HCT116 (cell line): ENCODE measurements at regions not wholly inside any gene's neighbourhood (a gene's known extent, or its start where the extent isn't known, plus 50 kb on each side); places are given as distances from the start of the nearest gene placed in this dataset.

Source experiments
- ATAC-seq: fragments of 200-7000 bp; cut with Tn5 transposase; 2 replicates; pipeline ENCODE4 v1.9.1; 2020; ENCODE audit warnings: mild to moderate bottlenecking, moderate library complexity
- BruUV-seq: library from RNA; stranded (reverse); fragments of 400-500 nt; replicated peaks from 2 replicates; lab custom pipeline; 2021; lab: Mats Ljungman, UMichigan
- CTCF ChIA-PET: fragments of 300-600 bp; sonication (Branson Sonifier 250); formaldehyde crosslinking; loops from one replicate; lab custom pipeline; 2021; ENCODE audit warnings: antibody characterized with exemption; lab: Charles Lee
- POLR2A ChIA-PET: fragments of 300-600, 350-600 bp; sonication (Branson Sonifier 250); formaldehyde crosslinking; loops from one replicate; lab custom pipeline; 2021; ENCODE audit warnings: antibody characterized with exemption; lab: Charles Lee
- RAD21 ChIA-PET, 2 experiments: fragments of 300-600 bp; sonication (Branson Sonifier 250); formaldehyde crosslinking; loops; one replicate each; lab custom pipeline; 2023; ENCODE audit warnings: low total read pairs in 2 of 2; ENCODE audit not compliant: uncharacterized antibody in 2 of 2, unreplicated experiment in 2 of 2, low non-redundant PET in 1 of 2; lab: Charles Lee
- DNase-seq: peaks from one replicate; pipeline ENCODE4 v3.0.0-alpha.2; 2010; ENCODE audit warnings: low read depth, low spot score
- H2AFZ ChIP-seq: fragments of 200-600 bp; shearing (Covaris generic), sonication (generic); 2 replicates; pipeline ENCODE4 v1.6.1; 2017; ENCODE audit warnings: low read depth, mixed run types, mixed read lengths, antibody characterized with exemption, low read length; ENCODE audit not compliant: poor library complexity, severe bottlenecking
- H3K27ac ChIP-seq: 2 replicates; pipeline ENCODE4 v1.5.1; 2012; ENCODE audit warnings: low read depth, low read length
- H3K27me3 ChIP-seq: fragments of 200-600 bp; sonication (generic); 2 replicates; pipeline ENCODE4 v1.6.1; 2016; ENCODE audit warnings: mixed run types, low read length, mixed read lengths; ENCODE audit not compliant: insufficient read depth
- H3K36me3 ChIP-seq, 2 experiments: fragments of 200-500 bp in 1 of 2; fragments of 200-600 bp in 1 of 2; sonication (Bioruptor generic) in 1 of 2; sonication (generic) in 1 of 2; 2 replicates each; pipeline versions ENCODE4 v1.5.1 to v1.6.1; 2014 to 2016; ENCODE audit warnings: low read length in 2 of 2, inconsistent platforms in 1 of 2, mixed read lengths in 1 of 2, mixed run types in 1 of 2; ENCODE audit not compliant: insufficient read depth in 2 of 2, control insufficient read depth in 1 of 2
- H3K4me1 ChIP-seq, 2 experiments: fragments of 200-600 bp in 1 of 2; sonication (generic) in 1 of 2; 2 replicates each; pipeline versions ENCODE4 v1.5.1 to v1.6.1; 2012 to 2017; ENCODE audit warnings: low read length in 2 of 2, inconsistent platforms in 1 of 2, mild to moderate bottlenecking in 1 of 2, mixed read lengths in 1 of 2, mixed run types in 1 of 2, moderate library complexity in 1 of 2; ENCODE audit not compliant: insufficient read depth in 2 of 2, control insufficient read depth in 1 of 2
- H3K4me2 ChIP-seq: fragments of 200-600 bp; sonication (generic); 2 replicates; pipeline ENCODE4 v1.6.1; 2017; ENCODE audit warnings: mixed run types, low read length, mixed read lengths
- H3K4me3 ChIP-seq, 2 experiments: fragments of 200-600 bp in 1 of 2; sonication (generic) in 1 of 2; replicated peaks in 1 of 2; 2 replicates each; pipeline ENCODE4 v1.5.1; 2011 to 2016; ENCODE audit warnings: low read length in 2 of 2, control low read depth in 1 of 2, low read depth in 1 of 2, mild to moderate bottlenecking in 1 of 2, mixed read lengths in 1 of 2, mixed run types in 1 of 2
- H3K79me2 ChIP-seq: fragments of 200-600 bp; sonication (generic); 2 replicates; pipeline ENCODE4 v1.6.1; 2017; ENCODE audit warnings: mild to moderate bottlenecking, mixed run types, low read length, moderate library complexity, mixed read lengths; ENCODE audit not compliant: insufficient read depth
- H3K9ac ChIP-seq: fragments of 200-600 bp; sonication (generic); 2 replicates; pipeline ENCODE4 v1.6.1; 2016; ENCODE audit warnings: low read length, mixed read lengths
- H3K9me2 ChIP-seq: fragments of 200-600 bp; sonication (generic), shearing (Covaris generic); 2 replicates; pipeline ENCODE4 v1.6.1; 2017; ENCODE audit warnings: mixed run types, mild to moderate bottlenecking, moderate library complexity; ENCODE audit not compliant: insufficient read depth
- H3K9me3 ChIP-seq, 2 experiments: fragments of 200-500 bp in 1 of 2; fragments of 200-600 bp in 1 of 2; sonication (Bioruptor generic) in 1 of 2; sonication (generic) in 1 of 2; 2 replicates each; pipeline ENCODE4 v1.6.1; 2014 to 2017; ENCODE audit warnings: low read length in 2 of 2, mixed read lengths in 2 of 2, inconsistent platforms in 1 of 2, low read depth in 1 of 2, mild to moderate bottlenecking in 1 of 2, mixed run types in 1 of 2, moderate library complexity in 1 of 2; ENCODE audit not compliant: control insufficient read depth in 1 of 2, insufficient read depth in 1 of 2
- H4K20me1 ChIP-seq: fragments of 200-600 bp; sonication (generic), shearing (Covaris generic); 2 replicates; pipeline ENCODE4 v1.6.1; 2017; ENCODE audit warnings: mixed run types, mild to moderate bottlenecking, moderate library complexity; ENCODE audit not compliant: insufficient read depth
- CEBPB ChIP-seq: IDR thresholded peaks from 2 replicates; pipeline ENCODE4 v1.6.1; 2012; ENCODE audit warnings: low read depth
- CTCF ChIP-seq, 3 experiments: fragments of 200-600 bp in 1 of 3; sonication (generic) in 1 of 3; IDR thresholded peaks in 2 of 3; conservative IDR thresholded peaks in 1 of 3; 2 replicates each; pipeline ENCODE4 v1.5.1; 2012 to 2017; ENCODE audit warnings: low read depth in 2 of 3, low read length in 2 of 3, antibody characterized with exemption in 1 of 3, borderline replicate concordance in 1 of 3, control low read depth in 1 of 3, mild to moderate bottlenecking in 1 of 3, mixed read lengths in 1 of 3, mixed run types in 1 of 3, moderate library complexity in 1 of 3; ENCODE audit not compliant: insufficient read depth in 1 of 3
- EGR1 ChIP-seq: IDR thresholded peaks from 2 replicates; pipeline ENCODE4 v1.6.1; 2012; ENCODE audit warnings: low read depth
- ELF1 ChIP-seq: IDR thresholded peaks from 2 replicates; pipeline ENCODE4 v1.6.1; 2012; ENCODE audit warnings: low read depth, borderline replicate concordance
- EZH2 ChIP-seq: fragments of 200-600 bp; sonication (generic); IDR thresholded peaks from 2 replicates; pipeline ENCODE4 v1.6.1; 2017; ENCODE audit warnings: antibody characterized with exemption, mixed run types
- FOSL1 ChIP-seq: IDR thresholded peaks from 2 replicates; pipeline ENCODE4 v1.6.1; 2012; ENCODE audit warnings: low read depth
- JUND ChIP-seq: IDR thresholded peaks from 2 replicates; pipeline ENCODE4 v1.6.1; 2012
- POLR2A ChIP-seq: IDR thresholded peaks from 2 replicates; pipeline ENCODE4 v1.7.0; 2011; ENCODE audit warnings: borderline replicate concordance; ENCODE audit not compliant: insufficient read depth, insufficient read length; ENCODE audit errors: extremely low read depth
- POLR2AphosphoS5 ChIP-seq: IDR thresholded peaks from 2 replicates; pipeline ENCODE4 v1.6.1; 2011; ENCODE audit warnings: mild to moderate bottlenecking, low read depth, low read length, moderate library complexity
- RAD21 ChIP-seq: IDR thresholded peaks from 2 replicates; pipeline ENCODE4 v1.6.1; 2012; ENCODE audit warnings: low read depth, mild to moderate bottlenecking
- SP1 ChIP-seq: IDR thresholded peaks from 2 replicates; pipeline ENCODE4 v1.6.1; 2012; ENCODE audit warnings: low read depth
- SRF ChIP-seq: IDR thresholded peaks from 2 replicates; pipeline ENCODE4 v1.6.1; 2012; ENCODE audit warnings: low read depth
- TCF7L2 ChIP-seq: IDR thresholded peaks from 2 replicates; pipeline ENCODE4 v1.7.0; 2011; ENCODE audit warnings: borderline replicate concordance, inconsistent platforms; ENCODE audit not compliant: insufficient read depth, insufficient read length; ENCODE audit errors: extremely low read depth
- YY1 ChIP-seq: IDR thresholded peaks from 2 replicates; pipeline ENCODE4 v1.6.1; 2011; ENCODE audit warnings: low read length, low read depth, moderate library complexity, mild to moderate bottlenecking; ENCODE audit not compliant: insufficient replicate concordance; ENCODE audit errors: extremely low read depth
- ZBTB33 ChIP-seq: IDR thresholded peaks from 2 replicates; pipeline ENCODE4 v1.6.1; 2011; ENCODE audit warnings: mild to moderate bottlenecking, low read length, moderate library complexity; ENCODE audit not compliant: insufficient replicate concordance; ENCODE audit errors: extremely low read depth
- ZFX ChIP-seq: fragments of 450-650 bp; IDR thresholded peaks from 2 replicates; pipeline ENCODE4 v1.6.1; 2017
- ZNF274 ChIP-seq: fragments of 200-500 bp; sonication (Bioruptor generic); IDR thresholded peaks from 2 replicates; pipeline ENCODE4 v1.6.1; 2014; ENCODE audit warnings: mild to moderate bottlenecking, low read depth, low read length, inconsistent platforms
- intact Hi-C: fragments of 100-400 bp; cut with micrococcal nuclease; formaldehyde crosslinking; loops from 2 replicates; pipeline ENCODE4 v1.10.0; 2022
- TF ChIP-seq, protein P1 (sequence below): IDR thresholded peaks from 2 replicates; pipeline ENCODE4 v1.6.1; 2012; ENCODE audit warnings: low read depth
- TF ChIP-seq, protein P2 (sequence below): IDR thresholded peaks from 2 replicates; pipeline ENCODE4 v1.6.1; 2012

GRCh38 chr10:81820418-81820817, 54.6 kb upstream of the NRG3 start:
- CTCF ChIA-PET = no interaction called here

More at GRCh38 chr10:81820418-81820817, 54.6 kb upstream of the NRG3 start:
- no peak overlapping the region for H2AFZ ChIP-seq
- no peak for DNase-seq
- no peaks in the 10 kb centered on the region for H3K9me2 ChIP-seq
- TF ChIP-seq ZNF274 (no peak), POLR2A (no peak), CTCF (IDR thresholded peaks at IDR 0.05 in 2 of 3, conservative IDR thresholded peaks at IDR 0.05 in 1 of 3; ENCODE audit: borderline replicate concordance in 1 of 3, insufficient read depth in 1 of 3, low read depth in 2 of 3, low read length in 2 of 3) (no peak), EGR1 (no peak), SRF (no peak), SP1 (no peak), FOSL1 (no peak), POLR2AphosphoS5 (no peak), EZH2 (no peak), JUND (no peak), TCF7L2 (no peak), YY1 (no peak), ELF1 (no peak), ZBTB33 (no peak), CEBPB (no peak), RAD21 (no peak), ZFX (no peak)
- TF ChIP-seq, protein P1, sequence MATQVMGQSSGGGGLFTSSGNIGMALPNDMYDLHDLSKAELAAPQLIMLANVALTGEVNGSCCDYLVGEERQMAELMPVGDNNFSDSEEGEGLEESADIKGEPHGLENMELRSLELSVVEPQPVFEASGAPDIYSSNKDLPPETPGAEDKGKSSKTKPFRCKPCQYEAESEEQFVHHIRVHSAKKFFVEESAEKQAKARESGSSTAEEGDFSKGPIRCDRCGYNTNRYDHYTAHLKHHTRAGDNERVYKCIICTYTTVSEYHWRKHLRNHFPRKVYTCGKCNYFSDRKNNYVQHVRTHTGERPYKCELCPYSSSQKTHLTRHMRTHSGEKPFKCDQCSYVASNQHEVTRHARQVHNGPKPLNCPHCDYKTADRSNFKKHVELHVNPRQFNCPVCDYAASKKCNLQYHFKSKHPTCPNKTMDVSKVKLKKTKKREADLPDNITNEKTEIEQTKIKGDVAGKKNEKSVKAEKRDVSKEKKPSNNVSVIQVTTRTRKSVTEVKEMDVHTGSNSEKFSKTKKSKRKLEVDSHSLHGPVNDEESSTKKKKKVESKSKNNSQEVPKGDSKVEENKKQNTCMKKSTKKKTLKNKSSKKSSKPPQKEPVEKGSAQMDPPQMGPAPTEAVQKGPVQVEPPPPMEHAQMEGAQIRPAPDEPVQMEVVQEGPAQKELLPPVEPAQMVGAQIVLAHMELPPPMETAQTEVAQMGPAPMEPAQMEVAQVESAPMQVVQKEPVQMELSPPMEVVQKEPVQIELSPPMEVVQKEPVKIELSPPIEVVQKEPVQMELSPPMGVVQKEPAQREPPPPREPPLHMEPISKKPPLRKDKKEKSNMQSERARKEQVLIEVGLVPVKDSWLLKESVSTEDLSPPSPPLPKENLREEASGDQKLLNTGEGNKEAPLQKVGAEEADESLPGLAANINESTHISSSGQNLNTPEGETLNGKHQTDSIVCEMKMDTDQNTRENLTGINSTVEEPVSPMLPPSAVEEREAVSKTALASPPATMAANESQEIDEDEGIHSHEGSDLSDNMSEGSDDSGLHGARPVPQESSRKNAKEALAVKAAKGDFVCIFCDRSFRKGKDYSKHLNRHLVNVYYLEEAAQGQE = no peak
- TF ChIP-seq, protein P2, sequence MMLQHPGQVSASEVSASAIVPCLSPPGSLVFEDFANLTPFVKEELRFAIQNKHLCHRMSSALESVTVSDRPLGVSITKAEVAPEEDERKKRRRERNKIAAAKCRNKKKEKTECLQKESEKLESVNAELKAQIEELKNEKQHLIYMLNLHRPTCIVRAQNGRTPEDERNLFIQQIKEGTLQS = no peak
- H3K9ac ChIP-seq = no peak overlapping the region
- ChIA-PET RAD21 (no interaction called here), POLR2A (no interaction called here)
- intact Hi-C loops = no loop called here
- no peaks in the 10 kb centered on the region for H4K20me1 ChIP-seq
- no peaks in the 10 kb centered on the region for H3K36me3 ChIP-seq
- ATAC-seq = no peak
- no peaks in the 10 kb centered on the region for H3K79me2 ChIP-seq
- H3K4me2 ChIP-seq = no peak overlapping the region
- H3K27me3 ChIP-seq = no peaks in the 10 kb centered on the region
- no peak overlapping the region for H3K27ac ChIP-seq
- no TSS peak for BruUV-seq
- H3K4me1 ChIP-seq = no peaks in the 10 kb centered on the region
- H3K4me3 ChIP-seq = no peak overlapping the region
- peaks cover 4 to 24% of the 10 kb centered on the region in 2 experiments; a peak in 2 of 4 replicates for H3K9me3 ChIP-seq
